WTC11 (cell line): ENCODE measurements at regions not wholly inside any gene's neighbourhood (a gene's known extent, or its start where the extent isn't known, plus 50 kb on each side); places are given as distances from the start of the nearest gene placed in this dataset.

Experiments
- ATAC-seq: fragments of 200-7000 bp; cut with Tn5 transposase; 2 replicates; pipeline ENCODE4 v1.10.0; 2021; ENCODE audit warnings: mild to moderate bottlenecking, moderate library complexity
- CTCF ChIA-PET: fragments of 300-600 bp; sonication (Branson Sonifier 250); formaldehyde crosslinking; loops from one replicate; lab custom pipeline; 2021; ENCODE audit warnings: antibody characterized with exemption; lab: Charles Lee
- POLR2A ChIA-PET: fragments of 350-600 bp; sonication (Branson Sonifier 250); formaldehyde crosslinking; loops from one replicate; lab custom pipeline; 2021; ENCODE audit warnings: antibody characterized with exemption; lab: Charles Lee
- DNase-seq: peaks from one replicate; pipeline ENCODE4 v3.0.0; 2021; ENCODE audit warnings: low spot score
- H3K27ac Mint-ChIP-seq: 2 replicates; pipeline ENCODE4 v1.8.0; 2021; ENCODE audit warnings: mixed read lengths
- H3K27me3 Mint-ChIP-seq: 2 replicates; pipeline ENCODE4 v1.8.0; 2021; ENCODE audit warnings: low read depth, mild to moderate bottlenecking, moderate library complexity, mixed read lengths
- H3K36me3 Mint-ChIP-seq: 2 replicates; pipeline ENCODE4 v1.8.0; 2021; ENCODE audit warnings: mixed read lengths
- H3K4me1 Mint-ChIP-seq: 2 replicates; pipeline ENCODE4 v1.8.0; 2022; ENCODE audit warnings: mixed read lengths
- H3K4me3 Mint-ChIP-seq: 2 replicates; pipeline ENCODE4 v1.8.0; 2021; ENCODE audit warnings: mild to moderate bottlenecking, moderate library complexity, mixed read lengths
- H3K9me3 Mint-ChIP-seq: 2 replicates; pipeline ENCODE4 v1.8.0; 2021; ENCODE audit warnings: mixed read lengths
- AR ChIP-seq: fragments of 250-450 bp; sonication (Bioruptor Pico); IDR thresholded peaks from 2 replicates; pipeline ENCODE4 v1.9.0; 2021; ENCODE audit warnings: mild to moderate bottlenecking
- CREM ChIP-seq: sonication (generic); formaldehyde crosslinking; IDR thresholded peaks from 2 replicates; pipeline ENCODE4 v1.8.1; 2022; ENCODE audit warnings: mild to moderate bottlenecking, missing genetic modification reagents, moderate library complexity
- ERG ChIP-seq: fragments of 250-450 bp; sonication (Bioruptor Pico); IDR thresholded peaks from 2 replicates; pipeline ENCODE4 v1.8.0; 2021; ENCODE audit warnings: mild to moderate bottlenecking
- ETV6 ChIP-seq: sonication (generic); formaldehyde crosslinking; IDR thresholded peaks from 2 replicates; pipeline ENCODE4 v1.8.1; 2022; ENCODE audit warnings: mild to moderate bottlenecking, missing genetic modification reagents
- FOXK1 ChIP-seq: sonication (generic); formaldehyde crosslinking; IDR thresholded peaks from 2 replicates; pipeline ENCODE4 v1.8.0; 2022; ENCODE audit warnings: mild to moderate bottlenecking, moderate library complexity, missing genetic modification reagents
- HMGXB4 ChIP-seq: sonication (generic); formaldehyde crosslinking; IDR thresholded peaks from 2 replicates; pipeline ENCODE4 v1.8.1; 2023; ENCODE audit warnings: mild to moderate bottlenecking, moderate library complexity, missing genetic modification reagents
- JAZF1 ChIP-seq: fragments of 250-450 bp; sonication (Bioruptor Pico); IDR thresholded peaks from 2 replicates; pipeline ENCODE4 v1.9.0; 2021; ENCODE audit warnings: moderate library complexity, mild to moderate bottlenecking, inconsistent platforms
- JUN ChIP-seq: sonication (generic); formaldehyde crosslinking; IDR thresholded peaks from 2 replicates; pipeline ENCODE4 v1.8.0; 2023; ENCODE audit warnings: mild to moderate bottlenecking, missing genetic modification reagents
- NFE2L1 ChIP-seq: sonication (generic); formaldehyde crosslinking; IDR thresholded peaks from 2 replicates; pipeline ENCODE4 v1.8.1; 2023; ENCODE audit warnings: missing genetic modification reagents
- PREB ChIP-seq: sonication (generic); formaldehyde crosslinking; IDR thresholded peaks from 2 replicates; pipeline ENCODE4 v1.8.1; 2022; ENCODE audit warnings: mild to moderate bottlenecking, missing genetic modification reagents, moderate library complexity, borderline replicate concordance
- SOX15 ChIP-seq: fragments of 250-450 bp; sonication (Bioruptor Pico); IDR thresholded peaks from 2 replicates; pipeline ENCODE4 v1.9.0; 2021; ENCODE audit warnings: mild to moderate bottlenecking
- ZNF219 ChIP-seq: sonication (generic); formaldehyde crosslinking; IDR thresholded peaks from 2 replicates; pipeline ENCODE4 v1.8.0; 2023; ENCODE audit warnings: missing genetic modification reagents, mild to moderate bottlenecking, borderline replicate concordance
- TF ChIP-seq, protein P1 (sequence below): sonication (generic); formaldehyde crosslinking; IDR thresholded peaks from 2 replicates; pipeline ENCODE4 v1.8.0; 2022; ENCODE audit warnings: missing genetic modification reagents
- TF ChIP-seq, protein P2 (sequence below): sonication (generic); formaldehyde crosslinking; IDR thresholded peaks from 2 replicates; pipeline ENCODE4 v1.8.1; 2023; ENCODE audit warnings: mild to moderate bottlenecking, missing genetic modification reagents, borderline replicate concordance
- TF ChIP-seq, protein P3 (sequence below): fragments of 200-600 bp; IDR thresholded peaks from 2 replicates; pipeline ENCODE4 v1.8.0; 2022; ENCODE audit warnings: antibody characterized with exemption

DNA sequence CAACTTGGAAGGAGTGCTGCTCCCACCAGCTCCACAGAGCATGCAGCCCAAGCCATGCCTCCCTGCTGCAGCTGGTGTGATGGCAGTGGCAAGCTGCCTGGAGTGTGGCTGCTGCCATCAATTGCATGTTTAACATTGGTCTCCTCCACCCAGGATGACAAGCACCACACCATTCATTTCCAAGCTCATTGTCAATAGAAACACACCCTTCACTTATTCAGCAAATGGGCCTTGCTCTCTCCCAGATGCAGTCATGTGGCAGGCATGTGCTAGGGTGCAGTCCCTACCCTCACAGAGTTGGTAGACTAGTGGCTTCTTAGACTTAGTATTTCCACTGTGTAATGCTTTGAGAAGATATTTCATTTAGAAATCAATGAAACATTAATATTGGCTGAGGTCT lies 70.8 kb upstream of the FGF14 start:
- TF ChIP-seq, protein P1, sequence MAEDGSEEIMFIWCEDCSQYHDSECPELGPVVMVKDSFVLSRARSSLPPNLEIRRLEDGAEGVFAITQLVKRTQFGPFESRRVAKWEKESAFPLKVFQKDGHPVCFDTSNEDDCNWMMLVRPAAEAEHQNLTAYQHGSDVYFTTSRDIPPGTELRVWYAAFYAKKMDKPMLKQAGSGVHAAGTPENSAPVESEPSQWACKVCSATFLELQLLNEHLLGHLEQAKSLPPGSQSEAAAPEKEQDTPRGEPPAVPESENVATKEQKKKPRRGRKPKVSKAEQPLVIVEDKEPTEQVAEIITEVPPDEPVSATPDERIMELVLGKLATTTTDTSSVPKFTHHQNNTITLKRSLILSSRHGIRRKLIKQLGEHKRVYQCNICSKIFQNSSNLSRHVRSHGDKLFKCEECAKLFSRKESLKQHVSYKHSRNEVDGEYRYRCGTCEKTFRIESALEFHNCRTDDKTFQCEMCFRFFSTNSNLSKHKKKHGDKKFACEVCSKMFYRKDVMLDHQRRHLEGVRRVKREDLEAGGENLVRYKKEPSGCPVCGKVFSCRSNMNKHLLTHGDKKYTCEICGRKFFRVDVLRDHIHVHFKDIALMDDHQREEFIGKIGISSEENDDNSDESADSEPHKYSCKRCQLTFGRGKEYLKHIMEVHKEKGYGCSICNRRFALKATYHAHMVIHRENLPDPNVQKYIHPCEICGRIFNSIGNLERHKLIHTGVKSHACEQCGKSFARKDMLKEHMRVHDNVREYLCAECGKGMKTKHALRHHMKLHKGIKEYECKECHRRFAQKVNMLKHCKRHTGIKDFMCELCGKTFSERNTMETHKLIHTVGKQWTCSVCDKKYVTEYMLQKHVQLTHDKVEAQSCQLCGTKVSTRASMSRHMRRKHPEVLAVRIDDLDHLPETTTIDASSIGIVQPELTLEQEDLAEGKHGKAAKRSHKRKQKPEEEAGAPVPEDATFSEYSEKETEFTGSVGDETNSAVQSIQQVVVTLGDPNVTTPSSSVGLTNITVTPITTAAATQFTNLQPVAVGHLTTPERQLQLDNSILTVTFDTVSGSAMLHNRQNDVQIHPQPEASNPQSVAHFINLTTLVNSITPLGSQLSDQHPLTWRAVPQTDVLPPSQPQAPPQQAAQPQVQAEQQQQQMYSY (CRISPR knock-in tag): no peak
- TF ChIP-seq ZNF219 (CRISPR knock-in tag) (no peak), ERG (CRISPR knock-in tag) (no peak), ETV6 (CRISPR knock-in tag) (no peak), JAZF1 (CRISPR knock-in tag) (no peak), HMGXB4 (CRISPR knock-in tag) (no peak), AR (no peak), NFE2L1 (CRISPR knock-in tag) (no peak), FOXK1 (CRISPR knock-in tag) (no peak), PREB (CRISPR knock-in tag) (no peak), SOX15 (no peak), CREM (CRISPR knock-in tag) (no peak), JUN (no peak)
- TF ChIP-seq, protein P2, sequence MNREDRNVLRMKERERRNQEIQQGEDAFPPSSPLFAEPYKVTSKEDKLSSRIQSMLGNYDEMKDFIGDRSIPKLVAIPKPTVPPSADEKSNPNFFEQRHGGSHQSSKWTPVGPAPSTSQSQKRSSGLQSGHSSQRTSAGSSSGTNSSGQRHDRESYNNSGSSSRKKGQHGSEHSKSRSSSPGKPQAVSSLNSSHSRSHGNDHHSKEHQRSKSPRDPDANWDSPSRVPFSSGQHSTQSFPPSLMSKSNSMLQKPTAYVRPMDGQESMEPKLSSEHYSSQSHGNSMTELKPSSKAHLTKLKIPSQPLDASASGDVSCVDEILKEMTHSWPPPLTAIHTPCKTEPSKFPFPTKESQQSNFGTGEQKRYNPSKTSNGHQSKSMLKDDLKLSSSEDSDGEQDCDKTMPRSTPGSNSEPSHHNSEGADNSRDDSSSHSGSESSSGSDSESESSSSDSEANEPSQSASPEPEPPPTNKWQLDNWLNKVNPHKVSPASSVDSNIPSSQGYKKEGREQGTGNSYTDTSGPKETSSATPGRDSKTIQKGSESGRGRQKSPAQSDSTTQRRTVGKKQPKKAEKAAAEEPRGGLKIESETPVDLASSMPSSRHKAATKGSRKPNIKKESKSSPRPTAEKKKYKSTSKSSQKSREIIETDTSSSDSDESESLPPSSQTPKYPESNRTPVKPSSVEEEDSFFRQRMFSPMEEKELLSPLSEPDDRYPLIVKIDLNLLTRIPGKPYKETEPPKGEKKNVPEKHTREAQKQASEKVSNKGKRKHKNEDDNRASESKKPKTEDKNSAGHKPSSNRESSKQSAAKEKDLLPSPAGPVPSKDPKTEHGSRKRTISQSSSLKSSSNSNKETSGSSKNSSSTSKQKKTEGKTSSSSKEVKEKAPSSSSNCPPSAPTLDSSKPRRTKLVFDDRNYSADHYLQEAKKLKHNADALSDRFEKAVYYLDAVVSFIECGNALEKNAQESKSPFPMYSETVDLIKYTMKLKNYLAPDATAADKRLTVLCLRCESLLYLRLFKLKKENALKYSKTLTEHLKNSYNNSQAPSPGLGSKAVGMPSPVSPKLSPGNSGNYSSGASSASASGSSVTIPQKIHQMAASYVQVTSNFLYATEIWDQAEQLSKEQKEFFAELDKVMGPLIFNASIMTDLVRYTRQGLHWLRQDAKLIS (CRISPR knock-in tag): no peak
- TF ChIP-seq, protein P3, sequence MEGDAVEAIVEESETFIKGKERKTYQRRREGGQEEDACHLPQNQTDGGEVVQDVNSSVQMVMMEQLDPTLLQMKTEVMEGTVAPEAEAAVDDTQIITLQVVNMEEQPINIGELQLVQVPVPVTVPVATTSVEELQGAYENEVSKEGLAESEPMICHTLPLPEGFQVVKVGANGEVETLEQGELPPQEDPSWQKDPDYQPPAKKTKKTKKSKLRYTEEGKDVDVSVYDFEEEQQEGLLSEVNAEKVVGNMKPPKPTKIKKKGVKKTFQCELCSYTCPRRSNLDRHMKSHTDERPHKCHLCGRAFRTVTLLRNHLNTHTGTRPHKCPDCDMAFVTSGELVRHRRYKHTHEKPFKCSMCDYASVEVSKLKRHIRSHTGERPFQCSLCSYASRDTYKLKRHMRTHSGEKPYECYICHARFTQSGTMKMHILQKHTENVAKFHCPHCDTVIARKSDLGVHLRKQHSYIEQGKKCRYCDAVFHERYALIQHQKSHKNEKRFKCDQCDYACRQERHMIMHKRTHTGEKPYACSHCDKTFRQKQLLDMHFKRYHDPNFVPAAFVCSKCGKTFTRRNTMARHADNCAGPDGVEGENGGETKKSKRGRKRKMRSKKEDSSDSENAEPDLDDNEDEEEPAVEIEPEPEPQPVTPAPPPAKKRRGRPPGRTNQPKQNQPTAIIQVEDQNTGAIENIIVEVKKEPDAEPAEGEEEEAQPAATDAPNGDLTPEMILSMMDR: no peak
- H3K9me3 Mint-ChIP-seq: no peaks in the 10 kb centered on the region
- ATAC-seq: no peak
- no peak overlapping the region for H3K4me3 Mint-ChIP-seq
- no peaks in the 10 kb centered on the region for H3K27me3 Mint-ChIP-seq
- CTCF ChIA-PET: no interaction called here
- no peak overlapping the region for H3K27ac Mint-ChIP-seq
- H3K4me1 Mint-ChIP-seq: peaks cover 6% of the 10 kb centered on the region
- POLR2A ChIA-PET: no interaction called here
- H3K36me3 Mint-ChIP-seq: no peaks in the 10 kb centered on the region
- no peak for DNase-seq
